Activated T-helper 1 cell treated with anti-CD3 and anti-CD28 coated beads, Interleukin-2, amount 50 U/mL, for 16 hours (primary cell): ENCODE measurements at regions not wholly inside any gene's neighbourhood (a gene's known extent, or its start where the extent isn't known, plus 50 kb on each side); places are given as distances from the start of the nearest gene placed in this dataset.

Experiments used
- DNase-seq, 2 donors: peaks; one replicate each; pipeline ENCODE4 v3.0.0-alpha.2; 2020; ENCODE audit warnings: low read depth in 1 of 2, low spot score in 1 of 2

DNA sequence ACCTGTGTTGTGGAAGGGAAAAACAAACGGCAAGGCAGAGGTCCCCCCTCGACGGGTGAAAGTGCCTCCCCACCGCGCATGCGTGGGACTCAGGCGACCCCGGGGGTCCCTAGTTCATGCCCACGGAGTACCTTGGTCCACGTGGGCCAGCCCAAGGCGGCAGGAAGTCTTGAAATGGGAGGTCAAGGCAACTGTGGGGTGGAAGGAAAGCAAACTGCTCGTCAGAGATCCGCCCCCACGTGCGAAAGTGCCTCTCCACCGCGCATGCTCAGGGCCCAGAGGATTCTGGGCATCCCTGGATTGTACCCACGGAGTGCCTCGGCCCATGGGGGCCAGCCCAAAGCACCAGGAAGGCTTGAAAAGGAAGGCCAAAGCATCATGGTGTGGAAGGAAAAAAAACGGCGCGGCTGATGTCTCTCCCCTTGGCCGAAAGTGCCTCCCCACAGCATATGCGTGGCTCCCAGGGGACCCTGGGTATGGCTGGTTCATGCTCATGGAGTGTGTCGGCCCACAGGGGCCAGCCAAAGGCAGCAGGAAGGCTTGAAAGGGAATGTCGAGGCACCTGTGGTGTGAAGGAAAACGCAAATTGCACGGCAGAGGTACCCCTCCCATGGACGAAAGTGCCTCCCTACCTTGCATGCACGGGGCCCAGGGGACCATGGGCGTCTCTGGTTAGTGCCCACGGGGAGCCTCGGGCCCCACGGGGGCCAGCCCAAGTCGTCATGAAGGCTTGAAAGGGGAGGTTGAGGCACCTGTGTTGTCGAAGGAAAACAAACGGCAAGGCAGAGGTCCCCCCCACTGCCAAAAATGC is 369.7 kb downstream of the ALG10 start:
- no peak for DNase-seq

DNA sequence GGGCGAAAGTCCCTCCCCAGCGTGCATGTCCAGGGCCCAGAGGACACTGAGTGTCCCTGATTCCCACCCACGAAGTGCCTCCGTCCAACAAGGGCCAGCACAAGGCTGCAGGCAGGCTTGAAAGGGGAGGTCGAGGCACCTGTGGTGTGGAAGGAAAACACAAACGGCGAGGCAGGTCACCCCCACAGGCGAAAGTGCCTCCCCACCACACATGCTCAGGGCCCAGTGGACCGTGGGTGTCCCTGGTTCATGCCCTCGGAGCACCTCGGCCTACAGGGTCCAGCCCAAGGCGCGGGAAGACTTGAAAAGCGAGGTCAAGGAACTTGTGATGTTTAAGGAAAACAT is 370.4 kb downstream of the ALG10 start:
- DNase-seq: no peak

DNA sequence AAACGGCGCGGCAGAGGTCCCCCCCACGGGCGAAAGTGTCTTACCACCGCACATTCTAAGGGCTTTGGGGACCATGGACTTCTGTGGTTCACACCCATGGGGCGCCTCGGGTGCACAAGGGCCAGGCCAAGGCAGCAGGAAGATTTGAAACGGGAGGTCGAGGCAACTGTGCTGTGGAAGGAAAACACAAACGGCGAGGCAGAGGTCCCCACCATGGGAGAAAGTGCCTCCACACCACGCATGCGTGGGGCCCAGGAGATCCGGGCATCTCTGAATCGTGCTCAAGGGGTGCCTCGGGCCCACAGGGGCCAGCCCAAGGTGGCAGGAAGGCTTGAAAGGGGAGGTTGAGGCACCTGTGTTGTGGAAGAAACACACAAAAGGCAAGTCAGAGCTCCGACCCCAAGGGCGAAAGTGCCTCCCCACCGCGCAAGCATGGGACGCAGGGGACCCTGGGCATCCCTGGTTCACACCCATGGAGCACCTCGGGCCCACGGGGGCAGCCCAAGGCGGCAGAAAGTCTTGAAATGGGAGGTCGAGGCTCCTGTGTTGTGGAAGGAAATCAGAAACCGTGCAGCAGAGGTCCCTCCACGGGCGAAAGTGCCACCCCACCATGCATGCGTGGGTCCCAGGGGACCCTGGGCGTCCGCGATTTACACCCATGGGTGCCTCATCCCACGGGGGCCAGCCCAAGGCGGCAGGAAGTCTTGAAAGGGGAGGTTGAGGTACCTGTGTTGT is 371.0 kb downstream of the ALG10 start:
- peak in 1 of 2 donors; percentile 3 for DNase-seq

DNA sequence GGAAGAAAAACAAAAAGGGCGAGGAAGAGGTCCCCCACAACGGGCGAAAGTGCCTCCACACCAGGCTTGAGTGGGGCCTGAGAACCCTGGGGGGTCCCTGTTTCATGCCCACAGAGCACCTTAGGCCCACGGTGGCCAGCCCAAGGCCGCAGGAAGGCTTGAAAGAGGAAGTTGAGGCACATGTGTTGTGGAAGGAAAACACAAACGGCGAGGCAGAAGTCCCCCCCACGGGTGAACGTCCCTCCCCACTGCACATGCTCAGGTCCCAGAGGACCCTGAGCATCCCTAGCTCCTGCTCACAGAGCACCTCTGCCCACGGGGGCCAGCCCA is 371.5 kb downstream of the ALG10 start:
- no peak for DNase-seq

DNA sequence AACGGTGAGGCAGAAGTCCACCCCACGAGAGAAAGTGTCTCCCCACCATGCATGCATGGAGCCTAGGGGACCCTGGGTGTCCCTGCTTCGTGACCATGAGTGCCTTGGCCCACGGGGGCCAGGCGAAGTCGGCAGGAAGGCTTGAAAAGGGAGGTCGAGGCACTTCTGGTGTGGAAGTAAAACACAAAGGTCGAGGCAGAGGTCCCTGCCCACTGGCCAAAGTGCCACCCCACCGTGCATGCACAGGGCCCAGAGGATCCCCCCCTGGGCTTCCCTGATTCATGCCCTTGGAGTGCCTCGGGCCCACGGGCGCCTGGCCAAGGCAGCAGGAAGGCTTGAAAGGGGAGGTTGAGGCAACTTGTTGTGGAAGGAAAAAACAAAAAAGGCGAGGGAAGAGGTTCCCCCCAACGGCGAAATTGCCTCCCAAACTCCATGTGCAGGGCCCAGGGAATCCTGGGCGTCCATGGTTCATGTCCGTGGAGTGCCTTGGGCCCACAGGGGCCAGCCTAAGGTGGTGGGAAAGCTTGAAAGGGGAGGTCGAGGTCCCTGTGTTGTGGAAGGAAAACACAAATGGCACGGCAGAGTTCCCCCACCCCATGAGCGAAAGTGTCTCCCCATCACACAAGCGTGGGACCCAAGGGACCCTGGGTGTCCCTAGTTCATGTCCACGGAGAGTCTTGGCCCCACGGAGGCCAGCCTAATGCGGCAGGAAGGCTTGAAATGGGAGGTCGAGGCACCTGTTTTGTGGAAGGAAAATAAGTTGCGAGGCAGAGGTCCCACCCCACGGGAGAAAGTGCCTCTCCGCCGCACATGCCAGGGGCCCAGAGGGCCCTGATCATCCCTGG is 372.1 kb downstream of the ALG10 start:
- DNase-seq: peak in 1 of 2 donors; percentile 3

DNA sequence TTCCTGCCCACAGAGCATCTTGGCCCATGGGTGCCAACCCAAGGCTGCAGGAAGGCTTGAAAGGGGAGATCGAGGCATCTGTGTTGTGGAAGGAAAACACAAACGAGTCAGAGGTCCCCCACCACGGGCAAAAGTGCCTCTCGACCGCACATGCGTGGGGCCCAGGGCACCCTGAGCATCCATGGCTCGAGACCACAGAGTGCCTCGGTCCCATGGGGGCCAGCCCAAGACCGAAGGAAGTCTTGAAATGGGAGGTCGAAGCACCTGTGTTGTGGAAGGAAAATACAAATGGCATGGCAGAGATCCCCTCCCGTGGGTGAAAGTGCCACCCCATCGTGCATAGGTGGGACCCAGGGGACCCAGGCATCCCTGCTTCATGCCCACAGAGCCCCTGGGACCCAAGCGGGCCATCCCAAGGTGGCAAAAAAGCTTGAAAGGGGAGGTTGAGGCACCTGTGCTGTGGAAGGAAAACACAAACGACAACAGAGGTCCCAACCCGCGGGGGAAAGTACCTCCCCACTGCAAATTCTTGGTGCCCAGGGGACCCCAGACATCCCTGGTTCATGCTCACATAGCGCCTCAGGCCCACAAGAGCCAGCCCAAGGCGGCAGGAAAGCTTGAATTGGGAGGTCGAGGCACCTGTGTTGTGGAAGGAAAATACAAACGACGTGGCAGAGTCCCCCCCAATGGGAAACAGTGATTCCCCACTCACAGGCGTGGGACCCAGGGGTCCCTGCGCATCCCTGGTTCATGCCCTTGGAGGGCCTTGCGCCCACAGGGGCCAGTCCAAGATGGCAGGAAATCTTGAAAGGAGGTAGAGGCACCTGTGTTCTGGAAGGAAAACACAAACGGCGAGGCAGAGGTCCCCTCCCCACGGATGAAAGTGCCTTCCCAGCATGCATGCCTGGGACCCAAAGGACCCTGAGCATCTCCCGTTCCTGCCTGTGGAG is 373.0 kb downstream of the ALG10 start:
- no peak for DNase-seq

DNA sequence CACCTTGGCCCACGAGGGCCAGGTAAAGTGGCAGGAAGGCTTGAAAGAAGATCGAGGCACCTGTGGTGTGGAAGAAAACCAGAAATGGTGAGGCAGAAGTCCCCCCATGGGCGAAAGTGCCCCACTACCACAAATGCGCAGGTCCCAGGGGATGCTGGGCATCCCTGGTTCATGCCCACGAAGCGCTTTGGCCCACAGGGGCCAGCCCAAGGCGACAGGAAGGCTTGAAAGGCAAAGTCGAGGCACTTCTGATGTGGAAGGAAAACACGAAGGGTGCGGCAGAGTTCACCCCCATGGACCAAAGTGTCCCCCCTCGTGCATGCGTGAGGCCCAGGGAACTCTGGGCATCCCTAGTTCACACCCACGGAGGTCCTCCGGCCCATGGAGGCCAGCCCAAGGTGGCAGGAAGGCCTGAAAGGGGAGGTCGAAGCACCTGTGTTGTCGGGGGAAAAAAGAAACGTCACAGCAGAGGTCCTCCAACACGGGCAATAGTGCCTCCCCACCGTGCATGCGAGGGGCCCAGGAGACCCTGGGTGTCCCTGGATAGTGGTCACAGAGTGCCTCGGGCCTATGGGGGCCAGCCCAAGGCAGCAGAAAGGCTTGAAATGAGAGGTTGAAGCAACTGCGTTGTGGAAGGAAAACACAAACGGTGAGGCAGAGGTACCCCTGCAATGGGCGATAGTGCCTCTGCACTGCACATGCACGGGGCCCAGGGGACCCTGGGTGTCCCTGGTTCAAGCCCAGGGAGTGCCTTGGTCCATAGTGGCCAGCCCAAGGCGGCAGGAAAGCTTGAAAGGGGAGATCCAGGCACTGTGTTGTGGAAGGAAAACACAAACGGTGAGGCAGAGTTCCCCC is 373.9 kb downstream of the ALG10 start:
- DNase-seq: peak in 1 of 2 donors; percentile 2

DNA sequence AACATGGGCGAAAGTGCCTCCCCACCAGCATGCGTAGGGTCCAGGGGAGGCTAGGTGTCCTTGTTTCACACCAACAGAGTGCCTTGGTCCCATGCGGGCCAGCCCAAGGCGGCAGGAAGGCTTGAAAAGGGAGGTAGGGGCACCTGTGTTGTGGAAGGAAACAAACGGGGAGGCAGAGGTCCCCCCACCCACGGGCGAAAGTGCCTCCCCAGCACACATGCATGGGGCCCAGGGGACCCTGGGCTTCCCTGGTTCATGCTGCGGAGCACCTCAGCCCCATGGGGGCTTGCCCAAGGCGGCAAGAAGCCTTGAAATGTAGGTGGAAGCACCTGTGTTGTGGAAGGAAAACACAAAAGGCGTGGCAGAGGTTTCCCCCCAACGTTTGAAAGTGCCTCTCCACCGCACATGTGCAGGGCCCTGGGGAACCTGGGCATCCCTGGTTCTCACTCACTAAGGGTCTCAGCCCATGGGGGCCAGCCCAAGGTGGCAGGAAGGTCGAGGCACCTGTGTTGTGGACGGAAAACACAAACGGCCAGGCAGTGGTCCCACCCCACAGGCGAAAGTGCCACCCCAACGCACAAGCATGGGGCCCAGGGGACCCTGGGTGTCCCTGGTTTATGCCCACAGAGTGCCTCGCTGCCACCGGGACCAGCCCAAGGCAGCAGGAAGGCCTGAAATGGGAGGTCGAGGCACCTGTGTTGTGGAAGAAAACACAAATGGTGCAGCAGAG is 374.7 kb downstream of the ALG10 start:
- no peak for DNase-seq

DNA sequence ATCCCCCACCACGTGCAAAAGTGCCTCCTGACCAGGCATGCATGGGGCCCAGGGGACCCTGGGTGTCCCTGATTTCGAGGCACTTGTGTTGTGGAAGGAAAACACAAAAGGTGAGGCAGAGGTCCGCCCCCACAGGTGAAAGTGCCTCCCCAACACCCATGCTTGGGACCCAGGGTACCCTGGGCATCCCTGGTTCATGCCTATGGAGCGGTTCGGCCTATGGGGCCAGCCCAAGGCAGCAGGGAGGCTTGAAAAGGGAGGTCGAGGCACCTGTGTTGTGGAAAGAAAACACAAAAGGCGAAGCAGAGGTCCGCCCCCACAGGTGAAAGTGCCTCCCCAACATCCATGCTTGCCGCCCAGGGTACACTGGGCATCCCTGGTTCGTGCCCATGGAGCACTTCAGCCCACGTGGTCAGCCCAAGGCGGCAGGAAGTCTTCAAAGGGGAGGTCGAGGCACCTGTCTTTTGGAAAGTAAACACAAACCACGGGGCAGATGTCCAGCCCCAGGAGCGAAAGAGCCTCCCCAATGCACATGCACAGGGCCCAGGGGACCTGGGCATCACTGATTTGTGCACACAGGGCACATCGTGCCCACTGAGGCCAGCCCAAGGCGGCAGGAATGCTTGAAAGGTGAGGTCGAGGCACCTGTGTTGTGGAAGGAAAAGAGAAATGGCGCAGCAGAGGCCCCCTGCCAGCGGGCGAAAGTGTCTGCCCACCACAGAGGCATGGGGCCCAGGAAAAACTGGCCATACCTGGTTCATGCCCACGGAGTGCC is 375.5 kb downstream of the ALG10 start:
- no peak for DNase-seq

DNA sequence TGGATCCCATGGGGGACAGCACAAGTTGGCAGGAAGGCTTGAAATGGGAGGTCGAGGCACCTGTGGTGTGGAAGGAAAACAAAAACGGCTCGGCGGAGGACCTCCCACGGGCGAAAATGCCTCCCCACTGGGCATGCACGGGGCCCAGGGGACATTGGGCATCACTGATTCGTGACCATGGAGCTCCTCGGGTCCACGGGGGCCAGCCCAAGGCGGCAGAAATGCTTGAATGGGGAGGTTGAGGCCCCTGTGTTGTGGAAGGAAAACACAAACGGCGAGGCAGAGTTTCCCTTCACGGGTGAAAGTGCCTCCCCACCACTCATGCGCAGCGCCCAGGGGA is 376.0 kb downstream of the ALG10 start:
- peak in 1 of 2 donors; percentile 3 for DNase-seq

DNA sequence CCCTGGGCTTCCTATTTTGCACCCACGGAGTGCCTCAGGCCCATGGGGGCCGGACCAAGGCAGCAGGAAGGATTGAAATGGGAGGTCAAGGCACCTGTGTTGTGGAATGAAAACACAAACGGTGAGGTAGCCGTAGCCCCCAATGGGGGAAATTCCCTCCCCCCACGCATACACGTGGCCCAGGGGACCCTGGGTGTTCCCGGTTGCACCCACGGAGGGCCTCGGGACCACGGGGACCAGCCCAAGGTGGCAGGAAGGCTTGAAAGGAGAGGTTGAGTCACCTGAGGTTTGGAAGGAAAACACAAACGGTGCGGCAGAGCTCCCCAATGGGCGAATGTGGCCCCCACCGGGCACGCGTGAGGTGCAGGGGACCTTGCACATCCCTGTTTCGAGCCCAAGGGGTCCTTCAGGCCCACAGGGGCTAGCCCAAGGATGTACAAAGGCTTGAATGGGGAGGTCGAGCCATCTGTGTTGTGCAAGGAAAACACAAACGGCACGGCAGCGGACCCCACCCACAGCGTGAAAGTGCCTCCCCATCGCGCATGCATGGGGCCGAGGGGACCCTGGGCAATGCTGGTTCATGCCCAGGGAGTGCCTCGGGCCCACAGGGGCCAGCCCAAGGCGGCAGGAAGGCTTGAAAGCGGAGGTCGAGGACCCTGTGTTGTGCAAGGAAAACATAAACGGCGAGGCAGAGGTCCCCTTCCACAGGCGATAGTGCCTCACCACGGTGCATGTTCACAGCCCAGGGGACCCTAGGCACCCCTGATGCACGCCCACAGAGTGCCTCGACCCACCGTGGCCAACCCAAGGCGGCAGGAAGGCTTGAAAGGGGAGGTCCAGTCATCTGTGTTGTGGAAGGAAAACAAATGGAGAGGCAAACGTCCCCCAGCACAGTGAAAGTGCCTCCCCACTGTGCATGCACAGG is 376.7 kb downstream of the ALG10 start:
- no peak for DNase-seq

DNA sequence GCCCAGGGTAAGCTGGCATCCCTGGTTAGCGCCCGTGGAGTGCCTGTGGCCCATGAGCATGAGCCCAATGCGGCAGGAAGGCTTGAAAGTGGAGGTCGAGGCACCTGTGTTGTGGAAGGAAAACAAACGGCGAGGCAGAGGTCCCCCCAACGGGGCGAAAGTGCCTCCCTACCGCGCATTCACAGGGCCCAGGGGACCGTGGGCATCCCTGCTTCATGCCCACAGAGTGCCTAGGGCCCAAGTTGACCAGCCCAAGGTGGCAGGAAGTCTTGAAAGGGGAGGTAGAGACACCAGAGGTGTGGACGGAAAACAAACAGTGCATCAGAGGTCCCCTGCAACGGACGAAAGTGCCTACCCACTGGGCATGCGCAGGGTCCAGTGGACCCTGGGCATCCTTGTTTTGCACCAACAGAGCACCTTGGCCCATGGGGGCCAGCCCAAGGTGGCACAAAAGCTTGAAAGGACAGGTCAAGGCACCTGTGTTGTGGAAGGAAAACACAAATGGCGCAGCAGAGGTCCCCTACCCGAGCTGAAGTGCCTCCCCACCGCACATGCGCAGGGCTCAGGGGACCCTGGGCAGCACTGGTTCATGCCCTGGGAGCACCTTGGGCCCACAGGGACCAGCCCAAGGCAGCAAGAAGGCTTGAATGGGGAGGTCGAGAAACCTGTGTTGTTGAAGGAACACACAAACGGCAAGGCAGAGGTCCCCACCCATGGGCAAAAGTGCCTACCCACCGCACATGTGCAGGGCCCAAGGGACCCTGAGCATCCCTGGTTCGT is 377.5 kb downstream of the ALG10 start:
- DNase-seq: no peak

DNA sequence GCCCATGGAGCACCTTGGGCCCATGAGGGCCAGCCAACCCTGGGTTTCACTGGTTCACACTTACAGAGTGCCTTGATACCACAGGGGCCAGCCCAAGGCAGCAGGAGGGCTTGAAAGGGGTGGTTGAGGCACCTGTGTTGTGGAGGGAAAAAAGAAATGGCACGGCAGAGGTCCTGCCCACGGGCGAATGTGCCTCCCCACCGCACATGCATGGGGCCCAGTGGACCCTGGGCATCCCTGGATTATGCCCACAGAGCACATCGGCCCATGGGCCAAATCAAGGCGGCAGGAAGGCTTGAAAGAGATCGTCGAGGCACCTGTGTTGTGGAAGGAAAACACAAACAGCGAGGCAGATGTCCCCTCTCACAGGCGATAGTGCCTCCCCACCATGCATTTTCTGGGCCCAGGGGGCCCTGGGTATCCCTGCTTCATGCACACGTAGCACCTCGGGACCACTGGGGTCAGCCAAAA is 378.1 kb downstream of the ALG10 start:
- DNase-seq: no peak

DNA sequence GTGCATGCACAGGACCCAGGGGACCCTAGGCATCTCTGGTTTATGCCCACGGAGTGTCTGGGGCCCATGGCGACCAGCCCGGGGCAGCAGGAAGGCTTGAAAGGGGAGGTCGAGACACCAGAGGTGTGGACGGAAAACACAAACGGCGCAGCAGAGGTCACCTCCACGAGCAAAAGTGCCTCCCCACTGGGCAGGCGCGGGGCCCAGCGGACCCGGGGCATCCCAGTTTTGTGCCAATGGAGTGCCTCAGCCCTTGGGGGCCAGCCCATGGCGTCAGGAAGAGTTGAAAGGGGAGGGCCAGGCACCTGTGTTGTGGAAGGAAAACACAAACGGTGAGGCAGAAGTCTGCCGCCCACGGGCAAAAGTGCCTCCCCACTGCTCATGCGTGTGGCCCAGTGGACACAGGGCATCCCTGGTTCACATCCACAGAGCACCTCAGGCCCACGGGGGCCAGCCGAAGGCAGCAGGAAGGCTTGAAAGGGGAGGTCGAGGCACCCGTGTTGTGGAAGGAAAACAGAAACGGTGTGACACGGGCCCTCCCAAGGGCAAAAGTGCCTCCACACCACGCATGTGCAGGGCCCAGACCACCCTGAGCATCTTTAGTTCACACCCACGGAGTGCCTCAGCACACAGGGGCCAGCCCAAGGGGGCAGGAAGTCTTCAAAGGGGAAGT is 378.8 kb downstream of the ALG10 start:
- DNase-seq: no peak

DNA sequence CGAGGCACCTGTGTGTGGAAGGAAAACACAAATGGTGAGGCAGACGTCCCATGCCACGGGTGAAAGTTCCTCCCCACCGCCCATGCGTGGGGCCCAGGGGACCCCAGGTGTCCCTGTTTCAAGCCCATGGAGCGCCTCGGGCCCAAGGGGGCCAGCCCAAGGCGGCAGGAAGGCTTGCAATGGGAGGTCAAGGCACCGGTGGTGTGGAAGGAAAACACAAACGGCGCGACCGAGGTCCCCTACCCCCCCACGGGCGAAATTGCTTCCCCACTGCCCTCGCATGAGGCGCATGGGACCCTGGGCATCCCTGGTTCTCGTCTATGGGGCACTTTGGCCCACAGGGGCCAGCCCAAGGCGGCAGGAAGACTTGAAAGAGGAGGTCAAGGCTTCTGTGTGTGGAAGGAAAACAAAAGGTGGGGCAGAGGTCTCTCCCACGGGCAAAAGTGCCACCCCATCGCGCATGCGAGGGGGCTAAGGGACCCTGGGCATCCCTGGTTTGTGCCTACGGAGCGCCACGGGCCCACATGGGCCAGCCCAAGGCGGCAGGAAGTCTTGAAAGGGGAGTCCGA is 379.4 kb downstream of the ALG10 start:
- peak in 1 of 2 donors; percentile 3 for DNase-seq
